ENCODE measurements at regions not wholly inside any gene's neighbourhood (a gene's known extent, or its start where the extent isn't known, plus 50 kb on each side); places are given as distances from the start of the nearest gene placed in this dataset.

DNA sequence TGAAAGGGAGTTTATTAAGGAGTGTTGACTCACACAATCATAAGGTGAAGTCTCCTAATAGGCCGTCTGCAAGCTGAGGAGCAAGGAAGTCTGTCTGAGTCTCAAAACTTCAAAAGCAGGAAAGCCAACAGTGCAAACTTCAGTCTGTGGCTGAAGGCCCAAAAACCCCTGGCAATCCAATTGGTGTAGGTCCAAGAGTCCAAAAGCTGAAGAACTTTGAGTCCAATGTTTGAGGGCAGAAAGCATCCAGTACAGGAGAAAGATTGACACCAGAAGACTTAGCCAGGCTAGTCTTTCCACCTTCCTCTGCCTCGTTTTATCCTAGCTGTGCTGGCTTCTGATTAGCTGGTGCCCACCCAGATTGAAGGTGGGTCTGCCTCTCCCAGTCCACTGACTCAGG is 535.2 kb downstream of the ARAP2 start:
- TF ChIP-seq ZNF274 (IDR thresholded peaks at IDR 0.05; ENCODE audit: low read depth, low read length) (no peak), YY1 (IDR thresholded peaks at IDR 0.05; ENCODE audit: insufficient read depth, insufficient read length) (no peak)

Data from NT2/D1 (cell line).